Sigmoid colon (tissue), 4 donors: ENCODE measurements at regions not wholly inside any gene's neighbourhood (a gene's known extent, or its start where the extent isn't known, plus 50 kb on each side); places are given as distances from the start of the nearest gene placed in this dataset.

ENCODE experiments used
- POLR2A ChIP-seq, 2 donors: fragments of 450-650 bp; IDR thresholded peaks; one replicate each; pipeline ENCODE4 v1.6.1; 2016; ENCODE audit warnings: antibody characterized with exemption in 2 of 2, mild to moderate bottlenecking in 2 of 2, moderate library complexity in 2 of 2
- POLR2AphosphoS5 ChIP-seq, 4 donors: sonication (generic); formaldehyde crosslinking; IDR thresholded peaks; one replicate each; pipeline ENCODE4 v1.6.1; 2017; ENCODE audit warnings: antibody characterized with exemption in 4 of 4
- TF ChIP-seq, protein P1 (sequence below), 4 experiments: fragments of 450-650 bp in 3 of 4; fragments of 200-600 bp in 1 of 4; IDR thresholded peaks; one replicate each; pipeline ENCODE4 v1.5.1; 2016 to 2019; ENCODE audit warnings: antibody characterized with exemption in 4 of 4, mild to moderate bottlenecking in 3 of 4, moderate library complexity in 2 of 4

DNA sequence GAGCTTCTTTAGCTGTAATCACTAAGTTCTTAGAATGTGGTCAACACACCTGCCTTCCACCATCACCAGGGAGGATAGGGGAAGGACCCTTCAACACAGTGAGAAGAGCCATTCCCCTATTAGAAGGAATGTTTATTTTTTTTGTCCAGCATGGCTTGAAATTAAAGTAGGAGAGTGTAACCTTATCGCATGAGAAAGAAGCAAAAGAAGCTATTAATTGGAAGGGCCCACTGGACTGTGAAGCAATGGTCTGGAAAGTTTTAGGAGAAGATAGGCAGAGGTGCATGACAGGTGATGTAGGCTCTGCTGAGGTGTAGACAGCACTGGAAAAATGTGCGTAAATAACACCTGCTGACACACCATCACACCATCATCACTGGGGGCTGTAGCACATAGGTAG is 1526.0 kb downstream of the MAT2B start:
- TF ChIP-seq, protein P1, sequence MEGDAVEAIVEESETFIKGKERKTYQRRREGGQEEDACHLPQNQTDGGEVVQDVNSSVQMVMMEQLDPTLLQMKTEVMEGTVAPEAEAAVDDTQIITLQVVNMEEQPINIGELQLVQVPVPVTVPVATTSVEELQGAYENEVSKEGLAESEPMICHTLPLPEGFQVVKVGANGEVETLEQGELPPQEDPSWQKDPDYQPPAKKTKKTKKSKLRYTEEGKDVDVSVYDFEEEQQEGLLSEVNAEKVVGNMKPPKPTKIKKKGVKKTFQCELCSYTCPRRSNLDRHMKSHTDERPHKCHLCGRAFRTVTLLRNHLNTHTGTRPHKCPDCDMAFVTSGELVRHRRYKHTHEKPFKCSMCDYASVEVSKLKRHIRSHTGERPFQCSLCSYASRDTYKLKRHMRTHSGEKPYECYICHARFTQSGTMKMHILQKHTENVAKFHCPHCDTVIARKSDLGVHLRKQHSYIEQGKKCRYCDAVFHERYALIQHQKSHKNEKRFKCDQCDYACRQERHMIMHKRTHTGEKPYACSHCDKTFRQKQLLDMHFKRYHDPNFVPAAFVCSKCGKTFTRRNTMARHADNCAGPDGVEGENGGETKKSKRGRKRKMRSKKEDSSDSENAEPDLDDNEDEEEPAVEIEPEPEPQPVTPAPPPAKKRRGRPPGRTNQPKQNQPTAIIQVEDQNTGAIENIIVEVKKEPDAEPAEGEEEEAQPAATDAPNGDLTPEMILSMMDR (IDR thresholded peaks at IDR 0.05): no peak
- TF ChIP-seq POLR2A (IDR thresholded peaks at IDR 0.05) (no peak), POLR2AphosphoS5 (IDR thresholded peaks at IDR 0.05) (no peak)
